ENCODE measurements at regions not wholly inside any gene's neighbourhood (a gene's known extent, or its start where the extent isn't known, plus 50 kb on each side); places are given as distances from the start of the nearest gene placed in this dataset.

DNA sequence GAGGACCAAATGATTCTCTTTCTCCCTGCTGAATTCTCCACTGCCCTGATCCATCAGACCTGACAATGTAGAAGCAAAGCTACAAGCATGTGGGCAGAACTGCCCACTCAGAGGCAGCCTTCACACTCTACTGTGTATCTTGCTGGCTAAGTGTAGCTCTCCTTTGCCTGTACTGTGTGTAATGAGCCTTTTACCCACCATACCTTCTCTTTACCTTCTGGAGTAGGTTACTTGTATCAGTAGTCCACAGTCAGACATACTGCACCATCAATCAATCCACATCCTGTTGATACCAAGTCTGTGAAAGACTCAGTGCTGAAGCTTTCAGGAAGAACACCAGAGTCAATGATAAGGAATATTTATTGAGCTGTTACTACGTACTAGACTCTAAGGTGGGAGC lies 440.7 kb upstream of the ARHGEF26 start:
- DNase-seq: no peak

DNA sequence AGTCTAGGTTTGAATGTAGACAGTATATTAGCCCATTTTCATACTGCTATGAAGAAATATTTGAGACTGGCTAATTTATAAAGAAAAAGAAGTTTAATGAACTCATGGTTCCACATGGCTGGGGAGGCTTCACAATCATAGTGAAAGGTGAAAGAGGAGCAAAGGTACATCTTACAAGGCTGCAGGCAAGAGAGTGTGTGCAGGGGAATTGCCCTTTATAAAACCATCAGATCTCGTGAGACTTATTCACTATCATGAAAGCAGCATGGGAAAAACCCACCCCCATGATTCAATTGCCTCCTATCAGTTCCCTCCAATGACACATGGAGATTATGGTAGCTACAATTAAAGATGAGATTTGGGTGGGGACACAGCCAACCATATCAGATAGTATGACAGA lies 440.1 kb upstream of the ARHGEF26 start:
- DNase-seq: no peak

DNA sequence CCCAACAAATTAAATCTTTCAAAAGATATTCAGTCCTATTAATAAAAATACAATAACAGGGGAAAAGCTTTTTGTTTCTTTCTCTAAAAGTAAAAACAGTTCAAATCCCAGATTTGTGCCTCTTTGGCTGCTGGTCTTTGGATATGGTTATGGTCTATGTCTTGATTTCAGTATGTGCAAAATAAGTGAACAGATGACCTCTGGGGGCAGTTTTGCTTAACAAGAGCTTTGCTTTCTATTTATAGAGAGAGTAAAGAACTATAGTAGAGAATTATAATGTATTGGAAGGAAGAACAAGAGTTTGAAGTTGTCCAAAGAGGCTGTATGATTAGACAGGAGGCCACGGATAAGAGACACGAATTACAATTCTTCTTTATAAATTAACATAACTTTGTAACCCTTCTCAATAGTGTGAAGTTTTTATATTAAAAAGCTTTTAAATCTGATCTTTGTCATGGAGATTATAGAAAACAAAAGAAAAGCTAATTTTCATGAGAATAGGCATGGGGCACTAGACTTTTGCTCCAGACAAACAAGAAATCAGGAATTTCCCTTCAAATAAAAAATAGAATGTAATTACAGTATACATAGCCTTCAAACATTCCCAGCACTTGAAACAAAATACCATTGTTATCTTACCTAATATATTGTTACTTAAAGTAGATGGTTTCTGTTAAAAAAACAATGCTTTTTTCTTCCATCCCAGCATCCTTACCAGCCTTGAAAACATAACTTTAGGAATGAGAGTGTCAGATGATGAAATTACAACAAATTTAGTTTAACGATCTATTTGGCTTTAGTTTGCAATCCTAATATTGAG lies 432.7 kb upstream of the ARHGEF26 start:
- no peak for DNase-seq

DNA sequence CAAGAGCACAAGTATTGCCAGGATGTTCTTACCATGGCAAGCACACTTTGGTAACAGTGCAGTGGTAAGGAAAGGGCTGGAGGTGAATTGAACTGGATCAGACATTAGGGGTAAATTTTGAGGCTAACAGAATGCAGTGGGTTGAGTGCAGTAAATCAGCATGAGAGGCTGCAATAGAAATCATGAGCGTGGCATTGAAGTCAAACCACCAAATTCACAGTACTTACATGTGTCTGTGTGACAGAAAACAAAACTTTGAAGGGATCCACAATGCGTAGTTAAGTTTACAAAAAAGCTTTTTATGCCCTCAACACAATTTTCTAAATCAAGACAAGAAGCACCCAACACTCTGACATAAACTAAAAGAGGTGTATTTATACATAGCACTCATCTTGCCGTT lies 428.0 kb upstream of the ARHGEF26 start:
- no peak for DNase-seq

DNA sequence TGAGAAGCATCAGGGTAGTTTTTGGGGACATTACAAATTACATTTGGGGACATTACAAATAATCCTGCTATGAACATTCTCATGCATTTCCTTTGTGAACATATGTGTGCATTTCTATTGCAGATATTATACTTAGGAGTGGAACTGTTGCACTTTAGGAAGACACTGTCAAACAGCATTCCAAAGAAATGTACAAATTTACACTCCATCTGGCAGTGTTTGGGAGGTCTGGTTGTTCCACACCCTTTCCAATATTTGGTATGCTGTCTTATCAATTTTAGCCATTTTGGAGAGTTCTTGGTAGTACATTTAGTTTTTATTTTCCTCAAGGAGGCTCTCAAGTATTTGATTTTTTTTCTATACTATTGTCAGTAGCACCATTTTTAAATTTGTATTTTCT lies 419.1 kb upstream of the ARHGEF26 start:
- no peak for DNase-seq

DNA sequence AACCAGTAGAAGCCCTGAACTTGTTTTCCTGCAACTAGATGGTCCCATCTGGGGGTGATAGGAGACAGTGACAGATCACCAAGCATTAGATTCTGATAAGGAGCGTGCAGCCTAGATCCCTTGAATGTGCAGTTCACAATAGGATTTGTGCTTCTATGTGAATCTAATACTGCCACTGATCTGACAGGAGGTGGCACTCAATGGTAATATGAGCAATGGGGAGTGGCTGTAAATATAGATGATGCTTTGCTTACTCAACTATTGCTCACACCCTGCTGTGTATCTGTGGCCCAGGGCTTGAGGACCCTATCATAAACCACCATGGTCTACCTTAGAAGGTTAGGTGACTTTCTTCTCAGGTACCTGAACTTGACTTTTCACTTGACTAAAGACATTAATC lies 417.1 kb upstream of the ARHGEF26 start:
- no peak for DNase-seq

DNA sequence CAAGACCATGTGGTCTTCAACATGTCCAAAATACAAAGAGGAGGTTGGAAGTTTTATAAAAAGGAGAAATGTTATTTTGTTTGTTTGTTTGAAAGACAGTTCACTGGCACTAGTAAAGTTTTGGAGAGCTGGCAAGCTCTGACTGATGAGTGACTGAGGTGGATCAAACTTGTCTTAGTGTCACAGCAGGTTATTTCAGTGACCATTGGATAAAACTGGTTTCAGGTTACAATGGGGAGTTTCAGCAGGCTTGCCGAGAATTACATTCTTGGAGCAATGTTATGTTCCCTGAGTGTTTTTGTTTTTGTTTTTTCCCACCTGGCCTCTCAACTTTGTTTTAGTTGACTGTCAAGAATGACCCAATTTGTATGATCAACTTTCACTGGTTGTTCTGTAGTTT lies 414.5 kb upstream of the ARHGEF26 start:
- no peak for DNase-seq

DNA sequence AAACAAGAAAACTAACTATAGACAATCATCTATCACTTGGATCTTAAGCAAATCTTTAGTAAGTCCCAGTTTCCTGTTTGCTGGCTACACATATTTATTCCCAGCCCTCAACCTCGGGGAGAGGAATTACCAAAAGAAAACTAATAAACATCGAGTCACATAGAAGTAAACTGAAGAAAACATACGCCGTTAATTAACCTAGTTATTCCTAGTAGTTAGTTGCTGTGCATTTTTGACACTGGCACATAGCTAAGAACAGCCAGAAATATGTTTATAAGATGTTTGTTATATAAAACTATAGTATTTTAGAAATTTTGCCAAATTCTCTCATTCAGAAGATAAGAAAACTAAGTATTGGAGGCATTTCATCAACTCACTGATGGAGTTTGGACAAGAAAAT lies 407.2 kb upstream of the ARHGEF26 start:
- no peak for DNase-seq

DNA sequence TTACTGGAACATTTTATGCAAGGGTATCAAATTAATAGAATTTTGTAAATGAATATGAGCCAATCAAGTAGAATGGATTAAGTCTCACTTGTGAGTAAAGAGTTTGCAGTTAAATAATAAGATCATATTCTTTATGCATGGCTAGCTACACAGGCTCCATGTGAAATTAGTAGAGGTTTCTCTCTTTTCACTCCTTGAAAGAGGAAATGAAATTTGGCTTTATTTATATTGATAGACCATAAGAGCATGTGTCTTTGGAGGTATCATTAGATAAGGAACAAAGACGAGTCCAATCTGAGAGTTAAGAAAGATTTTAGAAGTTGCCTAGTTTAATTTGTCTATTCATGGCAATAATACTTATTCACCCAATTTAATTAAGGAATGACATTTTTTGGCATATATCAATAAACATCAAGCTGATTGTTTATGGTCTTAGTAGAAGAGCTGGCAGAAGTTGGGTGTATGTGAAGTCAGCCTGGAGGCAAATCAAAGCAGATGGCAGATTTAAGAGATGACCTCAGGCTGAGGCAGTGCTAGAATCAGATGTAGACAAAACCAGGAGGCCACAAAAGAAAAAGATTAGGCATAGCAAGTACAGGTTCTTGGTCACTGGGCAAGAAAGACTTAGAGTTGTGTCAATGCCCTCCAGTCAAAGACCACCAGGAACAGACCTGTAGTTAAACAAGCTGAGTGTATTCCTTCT lies 406.5 kb upstream of the ARHGEF26 start:
- no peak for DNase-seq

DNA sequence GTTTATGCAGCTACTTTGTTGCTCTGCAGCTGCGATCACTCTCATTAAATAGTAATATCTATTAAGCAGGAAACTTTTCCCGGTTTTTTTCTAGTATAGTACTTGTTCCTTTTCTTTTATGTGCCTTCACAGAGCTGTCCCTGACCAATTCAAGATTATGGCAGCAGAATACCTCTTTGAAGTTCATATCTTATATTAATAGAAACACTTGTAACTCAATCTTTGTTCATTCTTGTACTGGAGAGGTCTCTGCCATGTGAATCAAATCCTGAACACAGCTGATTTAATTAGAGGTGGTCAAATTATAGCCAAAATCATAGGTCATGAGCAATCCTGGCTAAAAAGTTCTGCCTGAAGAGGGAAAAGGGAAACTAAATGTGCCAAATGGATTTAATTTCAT lies 399.0 kb upstream of the ARHGEF26 start:
- no peak for DNase-seq

DNA sequence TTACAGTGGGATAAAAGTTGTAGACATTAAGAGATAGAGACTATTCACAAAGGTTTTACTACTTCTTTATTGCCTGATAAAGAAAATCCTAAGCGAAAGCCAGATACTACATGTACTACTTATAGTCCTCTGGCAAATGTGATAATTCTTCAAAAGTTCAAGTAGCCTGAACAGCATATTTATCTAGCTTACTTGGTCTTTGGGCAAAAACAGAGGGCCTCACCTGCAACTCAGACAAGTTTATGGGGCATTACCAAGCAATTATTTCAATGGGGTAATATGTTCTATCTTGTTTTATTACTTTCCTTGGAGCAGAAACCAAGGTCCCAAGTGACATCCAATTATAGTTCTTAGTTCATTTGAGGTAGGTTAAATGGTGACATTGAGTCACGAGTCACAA lies 390.1 kb upstream of the ARHGEF26 start:
- DNase-seq: no peak

DNA sequence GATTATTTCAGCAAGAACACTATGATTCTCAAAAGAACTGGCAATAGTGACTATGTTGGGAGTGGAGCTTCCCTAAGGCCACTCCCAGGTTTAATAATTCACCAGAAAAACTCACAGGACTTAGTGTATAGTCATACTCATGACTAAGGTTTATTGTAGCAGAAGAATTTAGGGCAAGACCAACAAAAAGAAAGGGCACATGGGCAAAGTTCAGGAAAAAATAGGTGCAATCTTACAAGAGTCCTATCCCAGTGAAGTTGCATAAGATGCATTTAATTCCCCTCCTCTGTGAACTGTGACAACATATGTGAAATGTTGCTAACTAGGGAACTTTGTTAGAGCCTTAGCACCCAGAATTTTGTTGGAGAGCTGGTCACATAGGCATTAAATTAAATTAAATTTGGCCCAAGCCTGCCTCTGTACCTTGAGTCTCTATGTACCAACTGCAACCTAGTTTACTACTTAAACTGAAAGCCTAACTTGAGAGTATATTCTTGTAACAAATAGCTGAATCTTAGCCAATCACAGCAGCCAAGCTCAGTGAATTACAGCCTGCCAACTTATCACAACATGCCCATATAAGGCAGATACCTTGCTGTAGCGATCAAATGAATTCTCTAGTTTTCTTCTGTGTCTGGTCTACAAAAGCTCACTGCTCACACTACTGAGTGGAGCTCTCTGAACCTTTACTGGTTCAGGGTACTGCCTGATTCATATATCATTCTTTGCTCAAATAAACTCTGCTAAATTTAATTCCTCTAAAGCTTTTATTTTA lies 386.2 kb upstream of the ARHGEF26 start:
- DNase-seq: peak; percentile 2

DNA sequence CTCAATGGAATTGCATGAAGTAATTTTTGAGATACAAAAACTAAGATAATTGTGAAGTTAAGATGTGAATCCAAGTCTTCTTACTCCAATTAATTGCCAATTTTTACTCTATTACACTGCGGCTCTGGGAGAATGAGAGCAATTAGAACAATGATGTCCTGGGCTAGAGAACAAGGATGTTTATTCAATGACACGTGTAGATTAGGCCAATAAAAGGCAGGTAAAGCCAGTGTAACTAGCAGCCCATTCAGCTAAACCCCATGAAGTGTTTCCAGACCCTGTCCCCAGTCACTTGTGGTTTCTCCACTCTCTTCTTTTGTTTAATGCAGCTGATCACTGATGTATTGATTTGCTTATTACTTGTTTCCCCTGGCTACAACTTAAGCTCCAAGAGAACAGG lies 381.1 kb upstream of the ARHGEF26 start:
- no peak for DNase-seq

DNA sequence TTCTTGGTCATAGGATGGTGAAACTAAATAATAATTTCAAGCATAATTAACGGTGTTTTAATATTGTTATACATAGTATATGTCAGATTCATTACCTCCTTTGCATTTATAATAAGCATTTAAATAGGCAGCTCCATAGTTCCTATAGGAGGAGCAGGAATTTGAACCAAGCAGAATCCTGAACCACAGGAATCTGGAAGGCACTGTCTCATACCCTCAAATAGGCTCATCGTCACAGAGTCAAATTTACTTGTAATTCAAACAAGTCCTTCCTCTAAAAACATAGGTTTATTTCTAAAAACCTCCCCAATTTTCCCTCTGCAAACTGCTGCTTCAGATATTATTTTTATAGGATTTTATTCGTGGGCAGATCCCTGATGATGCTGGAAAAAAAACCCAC lies 376.3 kb upstream of the ARHGEF26 start:
- DNase-seq: no peak

DNA sequence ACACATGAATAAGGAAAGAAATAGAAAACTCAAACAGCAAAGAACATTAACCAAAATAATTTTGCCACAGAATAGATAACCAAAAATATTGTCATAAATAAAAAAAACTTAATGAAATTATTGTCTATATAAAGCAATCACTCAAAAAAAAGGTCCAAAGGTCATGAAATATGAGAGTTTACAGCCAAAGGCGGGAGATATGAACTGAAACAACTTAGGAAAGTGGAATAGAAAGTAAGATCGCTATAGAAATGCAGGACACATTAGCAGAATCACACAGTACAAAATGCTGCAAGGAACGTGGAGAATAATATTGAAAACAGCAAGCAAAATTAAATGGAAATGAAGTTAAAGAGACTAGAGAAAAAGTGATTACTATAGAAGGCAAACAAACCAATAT lies 375.0 kb upstream of the ARHGEF26 start:
- DNase-seq: no peak

DNA sequence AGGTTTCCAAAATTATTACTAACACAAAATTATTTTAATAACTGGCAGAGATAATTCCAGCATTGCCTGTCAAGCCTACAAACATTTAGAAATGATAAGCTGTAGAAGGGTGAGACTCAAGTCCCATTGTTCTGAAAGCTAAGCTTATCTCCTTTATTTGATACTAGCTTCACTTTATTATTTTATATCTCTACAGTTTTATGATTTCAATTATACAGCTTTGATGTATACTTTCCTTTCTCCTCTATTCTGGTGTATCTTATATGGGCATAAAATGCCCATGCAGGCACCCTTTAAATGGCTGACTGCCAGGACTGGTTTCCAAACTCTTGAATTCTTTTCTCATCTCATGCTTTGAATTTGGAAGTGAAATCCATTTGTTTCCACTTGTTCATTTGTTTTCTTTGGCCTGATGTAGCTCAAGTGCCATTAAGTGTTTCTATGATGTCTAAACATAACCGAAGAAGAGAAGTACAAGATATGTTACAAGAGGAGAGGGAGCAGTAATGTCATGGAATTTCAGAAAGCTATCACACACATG lies 372.1 kb upstream of the ARHGEF26 start:
- no peak for DNase-seq

DNA sequence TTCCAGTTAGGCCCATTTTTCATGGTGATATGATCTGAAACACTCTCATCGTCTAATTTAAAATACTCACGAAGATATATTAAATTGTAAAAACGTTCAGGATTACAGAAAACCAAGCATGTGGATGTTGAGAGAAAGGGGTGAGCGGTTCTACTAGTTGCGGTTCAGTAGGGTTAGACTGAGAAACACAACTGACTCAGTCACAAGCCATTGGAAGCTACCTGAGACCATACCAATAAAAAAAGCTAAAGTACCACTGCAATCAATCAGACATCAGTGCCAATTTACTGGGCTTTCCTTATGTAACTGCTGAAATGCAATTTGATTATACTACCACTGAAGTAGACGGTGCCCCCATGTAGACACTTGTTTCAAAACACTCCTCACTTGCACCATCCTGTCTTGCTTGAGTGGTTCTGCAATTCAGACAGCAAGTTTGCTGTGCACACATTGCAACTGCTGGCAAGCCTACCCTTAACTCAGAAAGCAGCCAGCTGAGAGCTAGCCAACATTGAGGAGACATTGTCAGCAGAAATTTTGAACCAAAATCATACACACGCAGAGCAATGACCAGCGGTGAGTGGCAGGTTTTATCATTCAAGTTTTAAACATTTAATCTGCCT lies 368.7 kb upstream of the ARHGEF26 start:
- DNase-seq: no peak

DNA sequence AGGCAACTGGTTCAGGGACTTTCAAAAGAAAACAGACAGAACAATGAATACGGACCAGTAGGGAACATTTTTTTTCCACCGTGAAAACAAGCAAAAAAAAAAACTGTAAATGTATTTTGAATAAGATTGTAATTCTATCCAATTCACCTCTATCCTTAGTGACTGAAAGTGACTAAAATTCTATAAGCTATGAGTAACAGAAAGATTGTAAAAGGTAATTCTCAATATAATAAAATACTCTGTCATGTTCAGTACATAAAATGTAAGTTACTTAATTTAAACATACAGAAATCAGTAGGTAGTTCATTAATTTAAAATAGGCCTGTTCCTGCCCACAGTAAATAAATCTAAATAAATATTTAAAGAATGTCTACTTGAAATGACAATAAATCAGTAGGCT lies 368.2 kb upstream of the ARHGEF26 start:
- DNase-seq: no peak

DNA sequence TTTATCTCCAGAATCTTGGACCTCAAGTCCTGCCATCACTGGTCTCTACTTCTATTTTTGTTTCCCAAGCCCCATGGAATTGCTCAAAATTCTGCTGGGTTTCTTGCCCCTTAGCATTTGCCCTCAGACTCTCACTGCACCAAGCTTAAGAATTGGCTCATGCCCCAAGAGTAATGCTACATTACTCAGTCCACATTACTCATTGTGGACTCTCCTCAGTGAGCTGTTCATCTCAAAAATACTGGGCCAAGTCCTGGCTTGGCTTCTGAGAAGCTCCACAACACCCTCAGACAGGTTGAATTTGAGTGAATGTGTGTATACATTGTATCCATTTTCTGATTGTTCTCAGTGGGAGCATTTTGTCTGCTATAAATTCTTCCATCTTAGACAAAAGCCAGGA lies 364.4 kb upstream of the ARHGEF26 start:
- DNase-seq: peak; percentile 46

DNA sequence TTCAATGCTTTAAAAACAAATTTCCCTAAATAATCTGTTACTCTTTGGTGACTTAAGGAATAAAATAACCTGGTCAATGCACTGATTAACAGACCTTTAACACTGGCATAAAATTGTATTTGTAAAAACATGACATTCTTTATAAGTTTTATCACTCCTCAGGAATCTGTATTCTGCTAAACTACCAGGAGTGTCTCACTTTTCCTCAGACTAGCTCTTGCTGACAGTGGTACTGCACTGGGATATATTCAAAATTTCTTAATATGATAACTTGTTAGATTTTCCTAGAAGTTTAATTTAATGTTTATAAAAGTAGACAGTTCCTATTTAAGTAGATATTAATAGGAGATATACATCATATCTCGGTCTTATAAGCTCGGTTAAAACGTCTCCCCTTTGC lies 363.4 kb upstream of the ARHGEF26 start:
- no peak for DNase-seq

DNA sequence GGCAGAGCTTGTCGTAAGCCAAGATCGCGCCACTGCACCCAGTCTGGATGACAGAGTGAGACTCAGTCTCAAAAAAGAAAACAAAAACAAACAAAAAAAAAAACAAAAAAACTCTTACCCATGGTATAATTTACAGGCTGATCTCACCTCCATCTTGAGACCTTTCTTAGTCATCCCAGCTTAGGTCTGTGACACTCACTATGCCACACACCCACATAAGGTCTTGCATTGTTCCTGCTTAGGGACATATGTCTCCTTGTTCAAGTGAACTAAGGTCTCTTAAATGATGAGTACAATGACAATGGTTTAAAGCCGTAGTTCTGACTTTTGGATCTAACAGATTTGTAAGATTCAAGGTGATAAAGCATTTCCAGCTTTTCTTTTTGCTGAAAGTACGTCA lies 360.2 kb upstream of the ARHGEF26 start:
- no peak for DNase-seq

DNA sequence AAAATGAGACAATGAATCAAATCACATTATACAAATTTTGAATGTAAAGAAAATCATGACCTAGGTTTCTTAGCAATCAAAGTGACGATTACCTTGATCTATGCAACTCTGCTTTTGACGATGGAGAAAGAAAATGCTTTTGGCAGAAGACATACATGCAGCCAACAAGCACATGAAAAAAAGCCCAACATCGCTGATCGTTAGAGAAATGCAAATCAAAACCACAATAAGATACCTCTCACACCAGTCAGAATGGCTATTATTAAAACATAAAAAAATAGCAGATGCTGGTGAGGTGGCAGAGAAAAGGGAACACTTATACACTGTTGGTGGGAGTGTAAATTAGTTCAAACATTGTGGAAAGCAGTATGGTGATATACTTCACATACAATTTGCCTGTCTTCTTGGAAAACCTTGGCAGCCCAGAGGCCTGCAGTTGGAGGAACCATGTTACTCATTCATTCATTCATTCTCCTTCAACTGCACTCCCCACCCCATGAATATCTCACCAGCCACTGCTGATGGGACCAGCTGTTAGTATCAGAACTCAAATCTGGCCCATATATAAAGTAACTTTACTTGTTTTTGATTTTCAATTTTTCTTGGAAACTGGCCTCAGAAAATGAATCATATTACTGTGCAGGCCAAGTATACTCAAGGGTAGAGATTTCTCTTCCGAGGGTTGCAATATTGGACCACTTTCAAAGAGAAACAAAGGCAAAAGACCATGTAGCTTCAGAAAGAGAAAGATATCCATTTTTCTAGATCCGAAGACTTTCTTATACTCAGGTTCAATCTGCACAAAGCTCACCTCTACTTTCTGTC lies 358.6 kb upstream of the ARHGEF26 start:
- no peak for DNase-seq

Measured in NCI-H226 (cell line).